Right renal pelvis (tissue), 4 donors: ENCODE measurements at regions not wholly inside any gene's neighbourhood (a gene's known extent, or its start where the extent isn't known, plus 50 kb on each side); places are given as distances from the start of the nearest gene placed in this dataset.
"Not testable (repeated sequence)": the region's sequence is repeated elsewhere in the genome, so short reads cannot be mapped to it uniquely, and the experiment has no call there.

ENCODE experiments used
- DNase-seq, 4 donors: peaks; one replicate each; pipeline ENCODE4 v3.0.0-alpha.2; 2013; ENCODE audit warnings: low read depth in 4 of 4, low spot score in 3 of 4, missing footprints in 1 of 4

- DNase-seq, result no peak
These were observed 215.6 kb downstream of the SYK start for GRCh38 chr9:91017245-91017644.

- not testable (repeated sequence) for DNase-seq
These were observed 218.3 kb downstream of the SYK start for GRCh38 chr9:91019871-91020270.

- DNase-seq, result not testable (repeated sequence)
These were observed 220.0 kb downstream of the SYK start for GRCh38 chr9:91021656-91022055.

GRCh38 chr9:91023741-91024140, 222.1 kb downstream of the SYK start:
- DNase-seq, result no peak

- DNase-seq, result no peak
These were observed 223.2 kb downstream of the SYK start for GRCh38 chr9:91024841-91025240.

GRCh38 chr9:91025856-91026255, 224.2 kb downstream of the SYK start:
- DNase-seq, result no peak

- DNase-seq, result no peak
These were observed 224.6 kb downstream of the SYK start for GRCh38 chr9:91026266-91026665.

- no peak for DNase-seq
These were observed 225.4 kb downstream of the SYK start for GRCh38 chr9:91027005-91027404.

GRCh38 chr9:91028166-91028827, 226.7 kb downstream of the SYK start:
- no peak for DNase-seq

- DNase-seq, result no peak
These were observed 228.2 kb downstream of the SYK start for GRCh38 chr9:91029650-91030361.

GRCh38 chr9:91032121-91032531, 230.5 kb downstream of the SYK start:
- DNase-seq, result no peak

- DNase-seq, result no peak
These were observed 231.7 kb downstream of the SYK start for GRCh38 chr9:91033270-91033669.

- no peak for DNase-seq
These were observed 232.2 kb downstream of the SYK start for GRCh38 chr9:91033797-91034196.

- no peak for DNase-seq
These were observed 232.9 kb downstream of the SYK start for GRCh38 chr9:91034521-91034920.

GRCh38 chr9:91034976-91035824, 233.6 kb downstream of the SYK start:
- no peak for DNase-seq

- no peak for DNase-seq
These were observed 234.2 kb downstream of the SYK start for GRCh38 chr9:91035825-91036208.

- no peak for DNase-seq
These were observed 234.7 kb downstream of the SYK start for GRCh38 chr9:91036356-91036755.

- DNase-seq, result peak in 1 of 4 donors; percentile 53
These were observed 235.3 kb downstream of the SYK start for GRCh38 chr9:91036826-91037510.

- no peak for DNase-seq
These were observed 236.2 kb downstream of the SYK start for GRCh38 chr9:91037511-91038482.
